Caco-2 (cell line): ENCODE measurements at regions not wholly inside any gene's neighbourhood (a gene's known extent, or its start where the extent isn't known, plus 50 kb on each side); places are given as distances from the start of the nearest gene placed in this dataset.
"Not testable (repeated sequence)": the region's sequence is repeated elsewhere in the genome, so short reads cannot be mapped to it uniquely, and the experiment has no call there.

Experiments used
- BruUV-seq: library from RNA; stranded (reverse); fragments of 400-500 nt; replicated peaks from 2 replicates; lab custom pipeline; 2021; lab: Mats Ljungman, UMichigan
- CTCF ChIA-PET: fragments of 300-600 bp; sonication (Branson Sonifier 250); formaldehyde crosslinking; loops from one replicate; lab custom pipeline; 2022; ENCODE audit warnings: antibody characterized with exemption; lab: Charles Lee
- POLR2A ChIA-PET: fragments of 300-600 bp; sonication (Branson Sonifier 250); formaldehyde crosslinking; loops from one replicate; lab custom pipeline; 2022; ENCODE audit warnings: antibody characterized with exemption; lab: Charles Lee
- DNase-seq, 2 experiments: peaks; one replicate each; pipeline versions ENCODE4 v3.0.0 to v3.0.0-alpha.2; 2020 to 2022
- H3K27me3 ChIP-seq: replicated peaks from 2 replicates; pipeline ENCODE4 v1.6.0; 2011; ENCODE audit warnings: low read length; ENCODE audit not compliant: control insufficient read depth, insufficient read depth
- H3K36me3 ChIP-seq: 2 replicates; pipeline ENCODE4 v1.5.1; 2011; ENCODE audit warnings: low read length; ENCODE audit not compliant: control insufficient read depth, insufficient read depth
- H3K4me1 ChIP-seq: fragments of 250-450 bp; sonication (Bioruptor Pico); 2 replicates; pipeline ENCODE4 v1.5.1; 2020; ENCODE audit warnings: mild to moderate bottlenecking
- H3K4me3 ChIP-seq: 2 replicates; pipeline ENCODE4 v1.5.1; 2011; ENCODE audit warnings: low read depth, mild to moderate bottlenecking, control low read depth, low read length
- H3K9me3 ChIP-seq: fragments of 250-450 bp; sonication (Bioruptor Pico); 2 replicates; pipeline ENCODE4 v1.5.1; 2020; ENCODE audit warnings: mild to moderate bottlenecking, moderate library complexity
- H3K27ac Mint-ChIP-seq: one replicate; pipeline ENCODE4 v1.8.0; 2022; ENCODE audit warnings: mixed read lengths; ENCODE audit not compliant: unreplicated experiment
- H3K27me3 Mint-ChIP-seq: one replicate; pipeline ENCODE4 v1.8.0; 2022; ENCODE audit warnings: mixed read lengths; ENCODE audit not compliant: insufficient read depth, unreplicated experiment
- H3K36me3 Mint-ChIP-seq: one replicate; pipeline ENCODE4 v1.8.0; 2022; ENCODE audit warnings: mild to moderate bottlenecking, mixed read lengths; ENCODE audit not compliant: insufficient read depth, unreplicated experiment
- H3K4me1 Mint-ChIP-seq: one replicate; pipeline ENCODE4 v1.8.0; 2022; ENCODE audit warnings: low read depth, mixed read lengths; ENCODE audit not compliant: unreplicated experiment
- H3K4me3 Mint-ChIP-seq: one replicate; pipeline ENCODE4 v1.8.0; 2022; ENCODE audit warnings: mild to moderate bottlenecking, moderate library complexity, mixed read lengths; ENCODE audit not compliant: unreplicated experiment
- H3K9me3 Mint-ChIP-seq: one replicate; pipeline ENCODE4 v1.8.0; 2022; ENCODE audit warnings: mixed read lengths; ENCODE audit not compliant: unreplicated experiment
- CTCF ChIP-seq, 2 experiments: fragments of 200-600 bp in 1 of 2; IDR thresholded peaks; 1 replicate in 1 of 2; 2 replicates in 1 of 2; pipeline versions ENCODE4 v1.5.1 to v1.8.0; 2011 to 2022; ENCODE audit warnings: antibody characterized with exemption in 1 of 2, control low read depth in 1 of 2, inconsistent platforms in 1 of 2, low read depth in 1 of 2, low read length in 1 of 2, mild to moderate bottlenecking in 1 of 2, moderate library complexity in 1 of 2; ENCODE audit not compliant: insufficient read depth in 1 of 2, severe bottlenecking in 1 of 2, unreplicated experiment in 1 of 2
- intact Hi-C: fragments of 100-400 bp; cut with micrococcal nuclease; formaldehyde crosslinking; loops from one replicate; pipeline ENCODE4 v1.10.0; 2022; ENCODE audit not compliant: unreplicated experiment

- BruUV-seq, result no TSS peak
- no peaks in the 10 kb centered on the region for H3K27me3 ChIP-seq
- peaks cover 18% of the 10 kb centered on the region for H3K4me1 ChIP-seq
- Mint-ChIP-seq H3K9me3 (peaks cover 36% of the 10 kb centered on the region), H3K27ac (no peak overlapping the region), H3K4me1 (peaks cover 28% of the 10 kb centered on the region), H3K4me3 (no peak overlapping the region), H3K36me3 (no peaks in the 10 kb centered on the region), H3K27me3 (no peaks in the 10 kb centered on the region)
- intact Hi-C loops, result no loop called here
- no peaks in the 10 kb centered on the region for H3K36me3 ChIP-seq
- ChIA-PET CTCF (no interaction called here), POLR2A (no interaction called here)
- TF ChIP-seq CTCF (IDR thresholded peaks at IDR 0.05; ENCODE audit: insufficient read depth in 1 of 2, low read depth in 1 of 2, low read length in 1 of 2, severe bottlenecking in 1 of 2, unreplicated experiment in 1 of 2), result no peak
- DNase-seq, result no peak
- H3K4me3 ChIP-seq, result no peak overlapping the region
- no peaks in the 10 kb centered on the region; the same call in 1 of the 2 replicates for H3K9me3 ChIP-seq
Observed at GRCh38 chr10:52394246-52394645, 80.2 kb downstream of the DKK1 start.

GRCh38 chr10:52400562-52400961, 86.5 kb downstream of the DKK1 start:
- CTCF ChIA-PET, result no interaction called here
- BruUV-seq, result no TSS peak
- H3K4me1 Mint-ChIP-seq, result peaks cover 10% of the 10 kb centered on the region
- Histone ChIP-seq H3K4me3 (no peak overlapping the region), H3K36me3 (no peaks in the 10 kb centered on the region), H3K9me3 (peaks cover 18% of the 10 kb centered on the region), H3K27me3 (no peaks in the 10 kb centered on the region), H3K4me1 (no peaks in the 10 kb centered on the region)
- H3K4me3 Mint-ChIP-seq, result no peak overlapping the region
- TF ChIP-seq CTCF (IDR thresholded peaks at IDR 0.05; ENCODE audit: insufficient read depth in 1 of 2, low read depth in 1 of 2, low read length in 1 of 2, severe bottlenecking in 1 of 2, unreplicated experiment in 1 of 2), result no peak
- no peaks in the 10 kb centered on the region for H3K27me3 Mint-ChIP-seq
- POLR2A ChIA-PET, result no interaction called here
- H3K9me3 Mint-ChIP-seq, result peaks cover 49% of the 10 kb centered on the region
- intact Hi-C loops, result no loop called here
- no peak for DNase-seq
- peaks cover 12% of the 10 kb centered on the region for H3K36me3 Mint-ChIP-seq
- H3K27ac Mint-ChIP-seq, result no peak overlapping the region

GRCh38 chr10:52403801-52404200, 89.7 kb downstream of the DKK1 start:
- peaks cover 12% of the 10 kb centered on the region for H3K36me3 Mint-ChIP-seq
- POLR2A ChIA-PET, CTCF ChIA-PET, H3K4me1 ChIP-seq, H3K27me3 ChIP-seq, BruUV-seq, DNase-seq, H3K27ac Mint-ChIP-seq, H3K36me3 ChIP-seq, H3K27me3 Mint-ChIP-seq, H3K4me3 ChIP-seq, intact Hi-C loops, H3K4me3 Mint-ChIP-seq, H3K4me1 Mint-ChIP-seq: not testable (repeated sequence)
- H3K9me3 Mint-ChIP-seq, result peaks cover 54% of the 10 kb centered on the region
- peaks cover 18% of the 10 kb centered on the region for H3K9me3 ChIP-seq

- CTCF ChIA-PET, result no interaction called here
- no peaks in the 10 kb centered on the region for H3K4me1 Mint-ChIP-seq
- Histone ChIP-seq H3K4me1 (peaks cover 11% of the 10 kb centered on the region; the same call in 1 of the 2 replicates), H3K4me3 (no peak overlapping the region), H3K27me3 (no peaks in the 10 kb centered on the region), H3K9me3 (no peaks in the 10 kb centered on the region), H3K36me3 (no peaks in the 10 kb centered on the region)
- no peak overlapping the region for H3K27ac Mint-ChIP-seq
- H3K4me3 Mint-ChIP-seq, result no peak overlapping the region
- no TSS peak for BruUV-seq
- POLR2A ChIA-PET, result no interaction called here
- H3K36me3 Mint-ChIP-seq, result peaks cover 6% of the 10 kb centered on the region
- intact Hi-C loops, result no loop called here
- DNase-seq, result no peak
- H3K27me3 Mint-ChIP-seq, result no peaks in the 10 kb centered on the region
- H3K9me3 Mint-ChIP-seq, result peaks cover 10% of the 10 kb centered on the region
- TF ChIP-seq CTCF (IDR thresholded peaks at IDR 0.05; ENCODE audit: insufficient read depth in 1 of 2, low read depth in 1 of 2, low read length in 1 of 2, severe bottlenecking in 1 of 2, unreplicated experiment in 1 of 2), result no peak
Observed at GRCh38 chr10:52409195-52409594, 95.1 kb downstream of the DKK1 start.
